ENCODE measurements at regions not wholly inside any gene's neighbourhood (a gene's known extent, or its start where the extent isn't known, plus 50 kb on each side); places are given as distances from the start of the nearest gene placed in this dataset.

GRCh38 chr2:177053038-177053437 lies 159.6 kb upstream of the HNRNPA3 start:
- Histone ChIP-seq H3K36me3 (no peaks in the 10 kb centered on the region), H3K4me3 (ENCODE audit: low read depth, low read length) (no peak overlapping the region), H3K4me1 (no peaks in the 10 kb centered on the region), H3K9me3 (no peaks in the 10 kb centered on the region), H3K27me3 (no peaks in the 10 kb centered on the region)
- no peak for DNase-seq
- TF ChIP-seq CTCF (IDR thresholded peaks at IDR 0.05; ENCODE audit: low read depth, low read length) = no peak

- Histone ChIP-seq H3K27me3 (no peaks in the 10 kb centered on the region), H3K9me3 (no peaks in the 10 kb centered on the region), H3K4me3 (ENCODE audit: low read depth, low read length) (no peak overlapping the region), H3K36me3 (no peaks in the 10 kb centered on the region), H3K4me1 (no peaks in the 10 kb centered on the region)
- TF ChIP-seq CTCF (IDR thresholded peaks at IDR 0.05; ENCODE audit: low read depth, low read length) = no peak
- DNase-seq = no peak
Observed at GRCh38 chr2:177053716-177054115, 158.9 kb upstream of the HNRNPA3 start.

GRCh38 chr2:177056481-177056929 lies 156.1 kb upstream of the HNRNPA3 start:
- H3K27me3 ChIP-seq = no peaks in the 10 kb centered on the region
- peak; percentile 20 for DNase-seq
- TF ChIP-seq CTCF (IDR thresholded peaks at IDR 0.05; ENCODE audit: low read depth, low read length) = peak; percentile 59
- H3K4me1 ChIP-seq = no peaks in the 10 kb centered on the region
- no peak overlapping the region for H3K4me3 ChIP-seq (ENCODE audit: low read depth, low read length)
- H3K9me3 ChIP-seq = no peaks in the 10 kb centered on the region
- H3K36me3 ChIP-seq = no peaks in the 10 kb centered on the region

- Histone ChIP-seq H3K36me3 (no peaks in the 10 kb centered on the region), H3K4me1 (no peaks in the 10 kb centered on the region), H3K4me3 (ENCODE audit: low read depth, low read length) (no peak overlapping the region), H3K9me3 (no peaks in the 10 kb centered on the region), H3K27me3 (no peaks in the 10 kb centered on the region)
- TF ChIP-seq CTCF (IDR thresholded peaks at IDR 0.05; ENCODE audit: low read depth, low read length) = no peak
- DNase-seq = no peak
Observed at GRCh38 chr2:177058747-177059146, 153.8 kb upstream of the HNRNPA3 start.

- no peak for DNase-seq
- TF ChIP-seq CTCF (IDR thresholded peaks at IDR 0.05; ENCODE audit: low read depth, low read length) = no peak
- H3K36me3 ChIP-seq = no peaks in the 10 kb centered on the region
- no peaks in the 10 kb centered on the region for H3K27me3 ChIP-seq
- H3K9me3 ChIP-seq = no peaks in the 10 kb centered on the region
- H3K4me1 ChIP-seq = no peaks in the 10 kb centered on the region
- no peak overlapping the region for H3K4me3 ChIP-seq (ENCODE audit: low read depth, low read length)
Observed at GRCh38 chr2:177059293-177059692, 153.3 kb upstream of the HNRNPA3 start.

GRCh38 chr2:177063331-177063730 lies 149.3 kb upstream of the HNRNPA3 start:
- TF ChIP-seq CTCF (IDR thresholded peaks at IDR 0.05; ENCODE audit: low read depth, low read length) = no peak
- Histone ChIP-seq H3K9me3 (no peaks in the 10 kb centered on the region), H3K4me1 (no peaks in the 10 kb centered on the region), H3K4me3 (ENCODE audit: low read depth, low read length) (no peak overlapping the region), H3K36me3 (no peaks in the 10 kb centered on the region), H3K27me3 (no peaks in the 10 kb centered on the region)
- DNase-seq = no peak
